Esophagus squamous epithelium (tissue), 4 donors: ENCODE measurements at regions not wholly inside any gene's neighbourhood (a gene's known extent, or its start where the extent isn't known, plus 50 kb on each side); places are given as distances from the start of the nearest gene placed in this dataset.

Experiments used
- CTCF ChIP-seq, 6 experiments: fragments of 450-650 bp in 4 of 6; fragments of 200-600 bp in 2 of 6; sonication (generic) in 2 of 6; IDR thresholded peaks; one replicate each; pipeline ENCODE4 v1.5.1; 2016 to 2019; ENCODE audit warnings: antibody characterized with exemption in 6 of 6, mild to moderate bottlenecking in 4 of 6, moderate library complexity in 4 of 6
- POLR2A ChIP-seq, 4 donors: fragments of 450-650 bp; IDR thresholded peaks; one replicate each; pipeline ENCODE4 v1.6.1; 2017; ENCODE audit warnings: antibody characterized with exemption in 4 of 4, mild to moderate bottlenecking in 4 of 4, moderate library complexity in 3 of 4

DNA sequence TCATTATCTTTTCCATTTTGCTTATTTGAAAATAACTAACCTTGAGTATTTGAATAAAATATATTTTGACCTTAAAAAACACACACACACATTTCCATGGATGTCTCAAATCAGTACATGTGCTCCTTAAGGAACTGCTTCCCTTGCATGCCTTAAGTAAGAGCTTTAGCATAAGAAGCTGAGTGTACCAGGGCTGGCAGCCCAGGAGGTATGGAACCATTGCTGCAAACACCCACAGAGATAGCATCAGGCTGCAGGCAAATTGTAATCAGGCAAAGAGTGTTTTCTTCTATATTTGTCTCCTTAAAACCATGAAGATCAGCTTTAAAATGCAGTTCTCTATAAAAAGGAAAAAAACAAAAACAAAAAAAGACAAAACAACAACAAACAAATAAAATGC, 160.6 kb downstream of the PLK2 start:
- TF ChIP-seq CTCF (IDR thresholded peaks at IDR 0.05) (no peak), POLR2A (IDR thresholded peaks at IDR 0.05) (no peak)
